Trophoblast cell (in vitro differentiated cells and primary cell): ENCODE measurements at regions not wholly inside any gene's neighbourhood (a gene's known extent, or its start where the extent isn't known, plus 50 kb on each side); places are given as distances from the start of the nearest gene placed in this dataset.

ENCODE experiments used
- DNase-seq, 2 donors: peaks; one replicate each; pipeline ENCODE4 v3.0.0-alpha.2; 2016
- H2AFZ ChIP-seq: 2 replicates; pipeline ENCODE4 v1.6.1; 2013; ENCODE audit warnings: low read length, moderate library complexity, mild to moderate bottlenecking; ENCODE audit not compliant: insufficient read depth, poor library complexity
- H2AK5ac ChIP-seq: 2 replicates; pipeline ENCODE4 v1.6.1; 2013; ENCODE audit warnings: mild to moderate bottlenecking, low read length
- H2BK120ac ChIP-seq: 2 replicates; pipeline ENCODE4 v1.6.1; 2013; ENCODE audit warnings: low read length, mild to moderate bottlenecking, moderate library complexity; ENCODE audit not compliant: insufficient read depth, poor library complexity
- H2BK12ac ChIP-seq: 2 replicates; pipeline ENCODE4 v1.6.1; 2013; ENCODE audit warnings: mild to moderate bottlenecking, low read length, moderate library complexity
- H2BK5ac ChIP-seq: 2 replicates; pipeline ENCODE4 v1.6.1; 2013; ENCODE audit warnings: low read length, low read depth, moderate library complexity, mild to moderate bottlenecking; ENCODE audit not compliant: poor library complexity
- H3K14ac ChIP-seq: 2 replicates; pipeline ENCODE4 v1.6.1; 2013; ENCODE audit warnings: mild to moderate bottlenecking, low read length
- H3K18ac ChIP-seq: 2 replicates; pipeline ENCODE4 v1.6.1; 2013; ENCODE audit warnings: mild to moderate bottlenecking, low read length
- H3K23ac ChIP-seq: 2 replicates; pipeline ENCODE4 v1.6.1; 2013; ENCODE audit warnings: low read length
- H3K27ac ChIP-seq: 2 replicates; pipeline ENCODE4 v1.5.1; 2013; ENCODE audit warnings: low read depth, mild to moderate bottlenecking, inconsistent platforms, low read length, moderate library complexity
- H3K27me3 ChIP-seq: 2 replicates; pipeline ENCODE4 v1.6.1; 2013; ENCODE audit warnings: inconsistent platforms, mild to moderate bottlenecking, low read length, moderate library complexity; ENCODE audit not compliant: insufficient read depth
- H3K36me3 ChIP-seq, 2 experiments: 1 replicate in 1 of 2; 2 replicates in 1 of 2; pipeline ENCODE4 v1.6.1; 2013; ENCODE audit warnings: low read length in 2 of 2, mild to moderate bottlenecking in 2 of 2, moderate library complexity in 1 of 2; ENCODE audit not compliant: insufficient read depth in 2 of 2, control insufficient read depth in 1 of 2
- H3K4ac ChIP-seq: 2 replicates; pipeline ENCODE4 v1.6.1; 2013; ENCODE audit warnings: low read depth, mild to moderate bottlenecking, low read length, moderate library complexity
- H3K4me1 ChIP-seq, 2 experiments: 1 replicate in 1 of 2; 2 replicates in 1 of 2; pipeline ENCODE4 v1.6.1; 2013; ENCODE audit warnings: low read length in 2 of 2, mild to moderate bottlenecking in 2 of 2, moderate library complexity in 1 of 2; ENCODE audit not compliant: insufficient read depth in 2 of 2, control insufficient read depth in 1 of 2
- H3K4me2 ChIP-seq: 2 replicates; pipeline ENCODE4 v1.6.1; 2013; ENCODE audit warnings: inconsistent platforms, mild to moderate bottlenecking, low read length, moderate library complexity
- H3K4me3 ChIP-seq: 2 replicates; pipeline ENCODE4 v1.5.1; 2013; ENCODE audit warnings: mild to moderate bottlenecking, low read depth, low read length, inconsistent platforms
- H3K79me1 ChIP-seq: one replicate; pipeline ENCODE4 v1.6.1; 2013; ENCODE audit warnings: low read length
- H3K79me2 ChIP-seq: 2 replicates; pipeline ENCODE4 v1.6.1; 2013; ENCODE audit warnings: low read length, mild to moderate bottlenecking; ENCODE audit not compliant: control insufficient read depth, insufficient read depth, poor library complexity
- H3K9ac ChIP-seq: 2 replicates; pipeline ENCODE4 v1.6.1; 2013; ENCODE audit warnings: mild to moderate bottlenecking, low read length
- H3K9me3 ChIP-seq: 2 replicates; pipeline ENCODE4 v1.6.1; 2013; ENCODE audit warnings: low read depth, mild to moderate bottlenecking, control low read depth, inconsistent platforms, low read length; ENCODE audit not compliant: insufficient read depth
- H4K12ac ChIP-seq: 2 replicates; pipeline ENCODE4 v1.6.1; 2013; ENCODE audit warnings: low read depth, mild to moderate bottlenecking, low read length, moderate library complexity
- H4K8ac ChIP-seq: 2 replicates; pipeline ENCODE4 v1.6.1; 2013; ENCODE audit warnings: low read depth, mild to moderate bottlenecking, low read length, moderate library complexity
- H4K91ac ChIP-seq: one replicate; pipeline ENCODE4 v1.6.1; 2013; ENCODE audit warnings: low read depth, mild to moderate bottlenecking, low read length, moderate library complexity
- WGBS: extraction: QIAGEN DNeasy Blood & Tissue Kit; methylation state at CpG from one replicate; pipeline ENCODE4 v1.1.7; 2013; ENCODE audit warnings: missing lambda C conversion rate; ENCODE audit not compliant: insufficient read length, insufficient coverage; ENCODE audit errors: extremely low coverage; 5-methylcytosine and 5-hydroxymethylcytosine counted together

DNA sequence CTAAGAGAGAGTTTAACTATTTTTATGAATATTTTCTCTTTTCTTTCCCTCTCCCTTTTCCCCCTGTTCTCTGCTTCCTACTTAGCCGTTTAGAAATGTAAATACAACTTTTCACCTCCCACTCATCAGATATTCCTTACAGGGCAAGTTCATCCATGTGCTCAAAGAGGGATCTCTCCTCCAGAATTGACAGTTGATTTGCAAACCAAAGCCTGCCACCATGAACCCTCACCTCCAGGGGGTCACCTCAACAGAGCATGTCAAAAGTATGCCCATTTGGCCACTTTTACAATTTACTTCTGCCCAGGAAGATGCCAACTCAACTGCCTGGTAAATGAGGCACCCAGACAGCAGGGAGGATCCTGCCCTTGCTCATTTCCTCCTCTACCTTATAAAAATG, 149.2 kb upstream of the GYPC start:
- Histone ChIP-seq H2BK5ac (no peak overlapping the region), H3K27ac (no peak overlapping the region), H4K91ac (no peak overlapping the region), H2BK120ac (no peak overlapping the region), H3K27me3 (no peaks in the 10 kb centered on the region), H3K9ac (no peak overlapping the region), H2AK5ac (no peak overlapping the region), H3K79me2 (no peaks in the 10 kb centered on the region), H3K36me3 (no peaks in the 10 kb centered on the region), H4K12ac (no peak overlapping the region), H4K8ac (no peak overlapping the region), H2AFZ (no peak overlapping the region), H3K4ac (no peak overlapping the region), H3K23ac (no peak overlapping the region), H3K79me1 (peaks cover 7% of the 10 kb centered on the region), H3K4me3 (no peak overlapping the region), H2BK12ac (no peak overlapping the region), H3K9me3 (no peaks in the 10 kb centered on the region), H3K4me2 (no peak overlapping the region), H3K4me1 (peaks cover 6 to 9% of the 10 kb centered on the region in 2 experiments), H3K14ac (no peak overlapping the region), H3K18ac (no peak overlapping the region)
- DNase-seq: no peak
- WGBS: no CpG with 5 or more reads among the region's 1 CpG

DNA sequence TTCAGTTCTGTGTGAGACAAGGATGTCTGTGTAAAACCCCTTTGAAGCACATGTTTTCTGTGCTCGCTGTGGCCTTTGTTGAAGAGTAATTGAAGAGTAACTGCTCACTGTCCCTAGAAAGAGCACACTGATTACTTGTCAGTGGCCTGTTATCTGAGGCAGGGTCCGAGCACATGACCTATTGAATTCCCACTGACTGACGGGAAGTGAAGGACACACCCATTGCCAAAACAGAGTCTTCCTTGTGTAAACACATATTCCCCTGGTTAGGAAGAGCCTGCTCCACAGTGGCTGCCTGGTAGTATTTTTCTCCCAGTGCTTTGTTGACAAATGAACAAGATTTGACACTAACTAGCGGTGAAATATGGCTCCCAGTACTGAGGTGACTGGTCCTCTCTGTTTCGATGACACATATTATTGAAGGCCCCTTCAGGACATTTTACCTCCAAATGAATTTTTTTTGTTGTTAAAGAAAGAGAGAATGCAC, 148.5 kb upstream of the GYPC start:
- Histone ChIP-seq H3K4me1 (peaks cover 8 to 11% of the 10 kb centered on the region in 2 experiments), H3K4me3 (no peak overlapping the region), H4K12ac (no peak overlapping the region), H3K36me3 (no peaks in the 10 kb centered on the region), H3K9me3 (no peaks in the 10 kb centered on the region), H3K4me2 (no peak overlapping the region), H4K91ac (no peak overlapping the region), H3K79me1 (peaks cover 10% of the 10 kb centered on the region), H2AK5ac (no peak overlapping the region), H3K9ac (no peak overlapping the region), H2BK5ac (no peak overlapping the region), H2BK120ac (no peak overlapping the region), H3K79me2 (no peaks in the 10 kb centered on the region), H3K27ac (no peak overlapping the region), H4K8ac (no peak overlapping the region), H3K14ac (no peak overlapping the region), H3K4ac (no peak overlapping the region), H3K27me3 (no peaks in the 10 kb centered on the region), H2BK12ac (no peak overlapping the region), H2AFZ (no peak overlapping the region), H3K18ac (no peak overlapping the region), H3K23ac (no peak overlapping the region)
- no CpG with 5 or more reads among the region's 5 CpGs for WGBS
- no peak for DNase-seq

DNA sequence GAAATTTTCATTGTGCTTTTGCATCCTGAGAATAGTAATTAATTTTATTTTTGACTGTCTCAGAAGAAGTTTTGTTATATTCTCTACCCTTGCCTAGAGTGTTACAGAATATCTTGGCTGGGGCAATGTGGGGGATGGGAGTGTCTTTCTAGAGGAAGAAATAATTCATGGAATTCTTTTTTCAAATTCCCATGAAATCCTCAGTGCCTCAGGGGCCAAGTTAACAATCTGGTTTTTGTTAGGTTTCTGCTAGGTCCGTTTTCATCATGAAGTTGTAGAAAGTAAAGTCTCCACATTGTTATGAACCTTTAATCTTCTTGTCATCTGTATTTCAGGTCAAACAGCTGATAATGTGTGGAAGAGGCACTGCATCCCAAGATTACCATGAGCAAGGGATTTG, 145.6 kb upstream of the GYPC start:
- no peaks in the 10 kb centered on the region for H3K79me2 ChIP-seq
- H4K91ac ChIP-seq: no peak overlapping the region
- H2AK5ac ChIP-seq: no peak overlapping the region
- DNase-seq: peak in 1 of 2 donors; percentile 40
- H3K4me3 ChIP-seq: no peak overlapping the region
- H4K12ac ChIP-seq: no peak overlapping the region
- H2BK12ac ChIP-seq: no peak overlapping the region
- no peak overlapping the region for H3K23ac ChIP-seq
- no peak overlapping the region for H3K14ac ChIP-seq
- H3K4me1 ChIP-seq: peaks cover 12 to 15% of the 10 kb centered on the region in 2 experiments
- peaks cover 12% of the 10 kb centered on the region for H3K79me1 ChIP-seq
- H3K4ac ChIP-seq: no peak overlapping the region
- no peak overlapping the region for H4K8ac ChIP-seq
- WGBS: no CpG with 5 or more reads among the region's 1 CpG
- no peak overlapping the region for H2BK120ac ChIP-seq
- no peak overlapping the region for H3K18ac ChIP-seq
- no peak overlapping the region for H3K9ac ChIP-seq
- no peak overlapping the region for H2BK5ac ChIP-seq
- H3K27me3 ChIP-seq: no peaks in the 10 kb centered on the region
- no peak overlapping the region for H2AFZ ChIP-seq
- H3K9me3 ChIP-seq: no peaks in the 10 kb centered on the region
- peak overlapping the region; percentile 59 for H3K27ac ChIP-seq
- H3K4me2 ChIP-seq: no peak overlapping the region
- no peaks in the 10 kb centered on the region for H3K36me3 ChIP-seq

DNA sequence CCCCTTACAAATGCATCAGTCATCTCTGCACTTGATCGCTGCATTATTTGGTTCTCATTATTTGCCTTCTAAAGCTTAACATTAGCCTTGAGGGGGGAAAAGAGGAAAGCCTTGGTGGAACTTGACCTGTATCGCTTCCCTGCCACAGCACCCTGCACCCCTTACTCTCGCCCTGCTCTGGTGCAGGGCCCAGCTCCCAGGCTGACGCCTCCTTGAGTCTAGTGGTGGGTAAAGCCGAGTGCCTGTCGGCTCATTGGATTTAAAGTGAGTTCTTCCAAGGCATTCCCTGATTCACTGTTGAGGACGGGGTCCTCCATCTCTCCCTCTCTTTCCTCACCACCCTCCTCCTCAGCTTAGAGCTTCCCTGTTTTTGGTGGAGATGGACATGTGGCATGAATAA, 145.0 kb upstream of the GYPC start:
- no peak for DNase-seq
- H2BK120ac ChIP-seq: peak overlapping the region; percentile 44
- WGBS: no CpG with 5 or more reads among the region's 7 CpGs

More for the DNA sequence above, 145.0 kb upstream of the GYPC start:
- Histone ChIP-seq H3K23ac (no peak overlapping the region), H2BK12ac (peak overlapping the region; percentile 21), H3K4me2 (no peak overlapping the region), H3K4me1 (peaks cover 12 to 15% of the 10 kb centered on the region in 2 experiments), H3K79me1 (peaks cover 12% of the 10 kb centered on the region), H3K9ac (no peak overlapping the region), H2BK5ac (peak overlapping the region; percentile 16), H4K8ac (no peak overlapping the region), H3K79me2 (no peaks in the 10 kb centered on the region), H3K4ac (no peak overlapping the region), H3K14ac (peak overlapping the region; percentile 50), H3K27me3 (no peaks in the 10 kb centered on the region), H4K91ac (peak overlapping the region; percentile 78), H3K36me3 (no peaks in the 10 kb centered on the region), H2AFZ (no peak overlapping the region), H2AK5ac (no peak overlapping the region), H3K18ac (peak overlapping the region; percentile 26), H3K27ac (peak overlapping the region; percentile 36), H3K4me3 (no peak overlapping the region), H3K9me3 (no peaks in the 10 kb centered on the region), H4K12ac (no peak overlapping the region)
